SU-DHL-6 (cell line): ENCODE measurements at regions not wholly inside any gene's neighbourhood (a gene's known extent, or its start where the extent isn't known, plus 50 kb on each side); places are given as distances from the start of the nearest gene placed in this dataset.

Source experiments
- CTCF ChIP-seq: fragments of 200-600 bp; sonication (generic); IDR thresholded peaks from one replicate; pipeline ENCODE4 v1.5.1; 2017; ENCODE audit warnings: antibody characterized with exemption, mild to moderate bottlenecking, low read length, moderate library complexity; ENCODE audit not compliant: insufficient read depth, poor library complexity, severe bottlenecking
- EZH2phosphoT487 ChIP-seq: fragments of 200-600 bp; sonication (generic), shearing (Covaris generic); conservative IDR thresholded peaks from 2 replicates; pipeline ENCODE4 v1.6.1; 2018; ENCODE audit warnings: mild to moderate bottlenecking, antibody characterized with exemption, low read length, moderate library complexity, mixed read lengths

GRCh38 chr2:37829616-37830395, 95.3 kb upstream of the RMDN2 start:
- TF ChIP-seq CTCF: no peak
- no peak for TF ChIP-seq EZH2phosphoT487
